ENCODE measurements at regions not wholly inside any gene's neighbourhood (a gene's known extent, or its start where the extent isn't known, plus 50 kb on each side); places are given as distances from the start of the nearest gene placed in this dataset.

DNA sequence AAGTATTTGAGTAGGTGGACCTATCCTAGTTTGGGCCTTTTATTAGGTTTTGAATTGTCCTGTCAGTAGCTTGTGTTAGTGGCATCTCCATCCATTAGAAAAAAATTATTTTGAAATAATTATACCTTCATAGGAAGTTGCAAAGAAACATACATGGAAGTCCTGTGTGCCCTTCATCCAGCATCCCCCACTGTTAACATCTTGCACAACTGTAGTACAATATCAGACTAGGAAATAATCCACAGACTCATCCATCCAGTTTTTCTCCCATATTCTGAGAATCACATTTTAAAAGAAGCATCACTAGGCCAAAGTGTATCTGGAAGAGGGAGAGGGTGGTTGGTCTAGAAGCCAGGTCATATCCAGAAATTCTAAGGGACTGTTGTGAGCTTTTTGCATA, 155.5 kb upstream of the ROPN1 start:
- CTCF ChIA-PET (ENCODE audit: partially characterized antibody) = no interaction called here
- Histone ChIP-seq H3K23ac (ENCODE audit: insufficient read length) (no peak overlapping the region), H3K27ac (ENCODE audit: low read depth, low read length) (no peak overlapping the region), H2BK15ac (ENCODE audit: low read length) (no peak overlapping the region), H2AK5ac (ENCODE audit: low read depth, low read length) (no peak overlapping the region), H2BK12ac (ENCODE audit: low read depth, low read length) (no peak overlapping the region), H3K23me2 (ENCODE audit: low read depth, low read length) (no peaks in the 10 kb centered on the region; the same call in 1 of the 2 replicates), H3K4me1 (replicated peaks in 1 of 4; ENCODE audit: control insufficient read depth in 3 of 4, insufficient read depth in 4 of 4, low read length in 3 of 4) (no peaks in the 10 kb centered on the region), H4K8ac (ENCODE audit: extremely low read depth, insufficient read depth, low read length) (no peak overlapping the region), H3K56ac (replicated peaks; ENCODE audit: insufficient read length, low read depth, low read length) (no peak overlapping the region), H3K9me3 (ENCODE audit: insufficient read depth in 2 of 2, low read depth in 1 of 2, low read length in 1 of 2) (no peaks in the 10 kb centered on the region), H4K91ac (replicated peaks; ENCODE audit: insufficient read length, low read length) (no peak overlapping the region), H3K36me3 (ENCODE audit: control insufficient read depth in 2 of 4, insufficient read depth in 4 of 4, low read length in 3 of 4) (no peaks in the 10 kb centered on the region), H3K79me1 (ENCODE audit: low read depth, low read length) (no peaks in the 10 kb centered on the region), H2BK20ac (ENCODE audit: low read length) (no peak overlapping the region), H2AFZ (ENCODE audit: low read length) (no peak overlapping the region), H2BK5ac (ENCODE audit: low read depth, low read length) (no peak overlapping the region), H4K20me1 (replicated peaks in 1 of 2; ENCODE audit: control insufficient read depth in 1 of 2, insufficient read depth in 2 of 2, low read length in 2 of 2) (no peaks in the 10 kb centered on the region), H3K27me3 (replicated peaks in 1 of 4; ENCODE audit: control insufficient read depth in 3 of 4, extremely low read depth in 1 of 4, insufficient read depth in 3 of 4, low read length in 3 of 4) (no peaks in the 10 kb centered on the region), H3K4me3 (ENCODE audit: extremely low read depth in 1 of 4, insufficient read depth in 2 of 4, low read depth in 3 of 4, low read length in 4 of 4) (no peak overlapping the region), H3K9ac (replicated peaks in 1 of 4; ENCODE audit: extremely low read depth in 1 of 4, low read depth in 3 of 4, low read length in 3 of 4) (no peak overlapping the region), H3K18ac (ENCODE audit: extremely low read depth, low read length) (no peak overlapping the region), H4K5ac (ENCODE audit: insufficient read length, low read depth, low read length) (no peak overlapping the region), H2BK120ac (replicated peaks; ENCODE audit: low read depth, low read length) (no peak overlapping the region), H3K4me2 (ENCODE audit: insufficient read depth in 1 of 2, low read depth in 2 of 2, low read length in 2 of 2) (no peak overlapping the region), H3K79me2 (ENCODE audit: control insufficient read depth in 1 of 2, insufficient read depth in 2 of 2, low read length in 2 of 2) (no peaks in the 10 kb centered on the region), H3K14ac (ENCODE audit: insufficient read length) (no peak overlapping the region), H3K4ac (replicated peaks; ENCODE audit: insufficient read length, low read depth, low read length) (no peak overlapping the region)
- TF ChIP-seq EP300 (IDR thresholded peaks at IDR 0.05; ENCODE audit: borderline replicate concordance in 1 of 2, low read depth in 2 of 2, low read length in 2 of 2) = no peak
- no peak for TF ChIP-seq RXRA (IDR thresholded peaks at IDR 0.05; ENCODE audit: insufficient read depth, low read depth, low read length)
- no peak for TF ChIP-seq TEAD4 (IDR thresholded peaks at IDR 0.05; ENCODE audit: low read depth, low read length)
- no peak for TF ChIP-seq RBBP5 (IDR thresholded peaks at IDR 0.05; ENCODE audit: borderline replicate concordance, low read depth, low read length)
- no peak for TF ChIP-seq PHF8 (conservative IDR thresholded peaks at IDR 0.05; ENCODE audit: low read depth, low read length)
- DNase-seq (ENCODE audit: low read depth in 1 of 2, low spot score in 2 of 2) (peak in 1 of 2 experiments; percentile 0), FAIRE-seq (no peak)
- POLR2A ChIA-PET (ENCODE audit: partially characterized antibody) = no interaction called here
